ENCODE measurements at regions not wholly inside any gene's neighbourhood (a gene's known extent, or its start where the extent isn't known, plus 50 kb on each side); places are given as distances from the start of the nearest gene placed in this dataset.

DNA sequence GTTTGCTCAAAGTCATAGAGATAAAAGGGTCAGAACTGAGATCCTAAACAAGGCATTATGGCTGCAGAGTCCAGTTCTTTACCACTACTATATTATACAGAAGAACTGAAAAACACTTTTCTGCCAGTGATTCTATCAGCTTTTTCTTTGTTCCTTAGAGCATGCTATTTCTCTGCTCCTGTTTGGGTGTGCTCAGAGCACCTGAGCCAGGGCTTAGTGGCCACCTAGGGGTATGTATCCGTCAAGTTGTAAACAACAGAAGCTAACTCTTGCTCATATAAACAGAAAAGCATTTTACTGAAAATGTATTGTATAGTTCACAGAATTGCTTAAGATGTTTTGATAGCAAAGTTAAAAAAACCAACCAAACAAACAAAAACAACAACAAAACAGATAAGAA, 470.8 kb downstream of the SLC16A7 start:
- TF ChIP-seq POLR2A (IDR thresholded peaks at IDR 0.05) (no peak), EP300 (IDR thresholded peaks at IDR 0.05) (no peak), POLR2AphosphoS5 (IDR thresholded peaks at IDR 0.05) (no peak)
- TF ChIP-seq, protein P1, sequence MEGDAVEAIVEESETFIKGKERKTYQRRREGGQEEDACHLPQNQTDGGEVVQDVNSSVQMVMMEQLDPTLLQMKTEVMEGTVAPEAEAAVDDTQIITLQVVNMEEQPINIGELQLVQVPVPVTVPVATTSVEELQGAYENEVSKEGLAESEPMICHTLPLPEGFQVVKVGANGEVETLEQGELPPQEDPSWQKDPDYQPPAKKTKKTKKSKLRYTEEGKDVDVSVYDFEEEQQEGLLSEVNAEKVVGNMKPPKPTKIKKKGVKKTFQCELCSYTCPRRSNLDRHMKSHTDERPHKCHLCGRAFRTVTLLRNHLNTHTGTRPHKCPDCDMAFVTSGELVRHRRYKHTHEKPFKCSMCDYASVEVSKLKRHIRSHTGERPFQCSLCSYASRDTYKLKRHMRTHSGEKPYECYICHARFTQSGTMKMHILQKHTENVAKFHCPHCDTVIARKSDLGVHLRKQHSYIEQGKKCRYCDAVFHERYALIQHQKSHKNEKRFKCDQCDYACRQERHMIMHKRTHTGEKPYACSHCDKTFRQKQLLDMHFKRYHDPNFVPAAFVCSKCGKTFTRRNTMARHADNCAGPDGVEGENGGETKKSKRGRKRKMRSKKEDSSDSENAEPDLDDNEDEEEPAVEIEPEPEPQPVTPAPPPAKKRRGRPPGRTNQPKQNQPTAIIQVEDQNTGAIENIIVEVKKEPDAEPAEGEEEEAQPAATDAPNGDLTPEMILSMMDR (IDR thresholded peaks at IDR 0.05), result no peak

All from sigmoid colon (tissue), 4 donors.